Activated effector memory CD4-positive, alpha-beta T cell treated with anti-CD3 and anti-CD28 coated beads, Interleukin-2, amount 50 U/mL, for 16 hours (primary cell): ENCODE measurements at regions not wholly inside any gene's neighbourhood (a gene's known extent, or its start where the extent isn't known, plus 50 kb on each side); places are given as distances from the start of the nearest gene placed in this dataset.

Source experiments
- DNase-seq: peaks from one replicate; pipeline ENCODE4 v3.0.0-alpha.2; 2020

- no peak for DNase-seq
These were observed 246.4 kb downstream of the MATN1 start for GRCh38 chr1:30476911-30477459.

- DNase-seq: no peak
These were observed 246.9 kb downstream of the MATN1 start for GRCh38 chr1:30476476-30476875.

GRCh38 chr1:30475966-30476365, 247.4 kb downstream of the MATN1 start:
- DNase-seq: no peak

GRCh38 chr1:30475201-30475600, 248.2 kb downstream of the MATN1 start:
- DNase-seq: no peak

GRCh38 chr1:30474818-30475200, 248.6 kb downstream of the MATN1 start:
- no peak for DNase-seq

- no peak for DNase-seq
These were observed 249.2 kb downstream of the MATN1 start for GRCh38 chr1:30473922-30474817.

- peak; percentile 43 for DNase-seq
These were observed 250.9 kb downstream of the MATN1 start for GRCh38 chr1:30472526-30472925.

GRCh38 chr1:30472009-30472408, 251.4 kb downstream of the MATN1 start:
- peak; percentile 13 for DNase-seq

GRCh38 chr1:30471307-30471706, 252.1 kb downstream of the MATN1 start:
- DNase-seq: peak; percentile 28

- DNase-seq: no peak
These were observed 254.0 kb downstream of the MATN1 start for GRCh38 chr1:30469426-30469825.

GRCh38 chr1:30467101-30467500, 256.3 kb downstream of the MATN1 start:
- peak; percentile 44 for DNase-seq

GRCh38 chr1:30466610-30467009, 256.8 kb downstream of the MATN1 start:
- peak; percentile 28 for DNase-seq

- peak; percentile 22 for DNase-seq
These were observed 257.4 kb downstream of the MATN1 start for GRCh38 chr1:30466026-30466425.

GRCh38 chr1:30465096-30465495, 258.3 kb downstream of the MATN1 start:
- peak; percentile 48 for DNase-seq

GRCh38 chr1:30464187-30464617, 259.2 kb downstream of the MATN1 start:
- no peak for DNase-seq

- DNase-seq: peak; percentile 34
These were observed 260.5 kb downstream of the MATN1 start for GRCh38 chr1:30462826-30463425.

GRCh38 chr1:30462166-30462565, 261.2 kb downstream of the MATN1 start:
- no peak for DNase-seq

GRCh38 chr1:30461640-30462039, 261.7 kb downstream of the MATN1 start:
- DNase-seq: no peak

- peak; percentile 41 for DNase-seq
These were observed 262.7 kb downstream of the MATN1 start for GRCh38 chr1:30460661-30461060.

GRCh38 chr1:30458730-30459485, 264.5 kb downstream of the MATN1 start:
- peak; percentile 21 for DNase-seq

- DNase-seq: peak; percentile 24
These were observed 270.5 kb downstream of the MATN1 start for GRCh38 chr1:30452925-30453324.

GRCh38 chr1:30452170-30452569, 271.2 kb downstream of the MATN1 start:
- DNase-seq: no peak

GRCh38 chr1:30451532-30452125, 271.8 kb downstream of the MATN1 start:
- peak; percentile 39 for DNase-seq
